ENCODE measurements at regions not wholly inside any gene's neighbourhood (a gene's known extent, or its start where the extent isn't known, plus 50 kb on each side); places are given as distances from the start of the nearest gene placed in this dataset.

DNA sequence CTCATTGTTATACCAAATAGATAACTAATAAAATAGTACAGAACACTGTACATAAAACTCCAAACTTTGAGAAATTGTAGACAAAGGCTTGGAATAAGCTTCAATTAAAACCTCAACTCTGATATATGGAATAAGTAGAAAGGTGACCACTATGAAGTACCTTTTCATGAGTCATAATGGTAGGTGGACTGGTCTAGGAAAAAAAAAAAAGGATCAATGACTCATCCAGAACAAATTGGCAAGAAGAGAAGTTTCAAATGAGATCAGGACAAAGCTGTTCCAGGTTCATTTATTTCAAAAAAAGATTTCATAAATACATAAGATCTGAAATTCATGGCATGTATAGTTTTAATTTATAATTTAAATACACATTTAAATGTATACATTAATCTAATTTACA, 769.7 kb downstream of the SUCLG1 start:
- DNase-seq, result no peak
- H3K23ac ChIP-seq (ENCODE audit: low read length), result no peak overlapping the region
- H3K9ac ChIP-seq (ENCODE audit: low read length), result no peak overlapping the region
- no peak overlapping the region for H3K4ac ChIP-seq (ENCODE audit: low read depth, low read length)
- H3K56ac ChIP-seq (ENCODE audit: low read length), result no peak overlapping the region
- no peaks in the 10 kb centered on the region for H3K4me1 ChIP-seq (ENCODE audit: control insufficient read depth, low read depth, low read length)
- no peaks in the 10 kb centered on the region for H3K27me3 ChIP-seq (ENCODE audit: insufficient read depth, low read length, poor library complexity)
- H2AK5ac ChIP-seq (ENCODE audit: low read length), result no peak overlapping the region
- no peak overlapping the region for H2BK120ac ChIP-seq (ENCODE audit: low read depth, low read length)
- no peaks in the 10 kb centered on the region for H3K79me1 ChIP-seq (ENCODE audit: low read length)
- no peak overlapping the region for H3K4me2 ChIP-seq (ENCODE audit: low read length)
- no peak overlapping the region for H3K4me3 ChIP-seq (ENCODE audit: low read length)
- no peak overlapping the region for H2BK5ac ChIP-seq (ENCODE audit: low read length)
- no peaks in the 10 kb centered on the region for H3K79me2 ChIP-seq (ENCODE audit: control insufficient read depth, insufficient read depth, low read length)
- H3K18ac ChIP-seq (ENCODE audit: low read length), result no peak overlapping the region
- no peak overlapping the region for H4K8ac ChIP-seq (ENCODE audit: low read depth, low read length)
- H3K36me3 ChIP-seq (ENCODE audit: control insufficient read depth, insufficient read depth, low read length), result no peaks in the 10 kb centered on the region
- no peak overlapping the region for H3K27ac ChIP-seq (ENCODE audit: low read depth, low read length)
- no peak overlapping the region for H4K5ac ChIP-seq (ENCODE audit: low read length)
- H2BK15ac ChIP-seq (replicated peaks; ENCODE audit: low read depth), result no peak overlapping the region

DNA sequence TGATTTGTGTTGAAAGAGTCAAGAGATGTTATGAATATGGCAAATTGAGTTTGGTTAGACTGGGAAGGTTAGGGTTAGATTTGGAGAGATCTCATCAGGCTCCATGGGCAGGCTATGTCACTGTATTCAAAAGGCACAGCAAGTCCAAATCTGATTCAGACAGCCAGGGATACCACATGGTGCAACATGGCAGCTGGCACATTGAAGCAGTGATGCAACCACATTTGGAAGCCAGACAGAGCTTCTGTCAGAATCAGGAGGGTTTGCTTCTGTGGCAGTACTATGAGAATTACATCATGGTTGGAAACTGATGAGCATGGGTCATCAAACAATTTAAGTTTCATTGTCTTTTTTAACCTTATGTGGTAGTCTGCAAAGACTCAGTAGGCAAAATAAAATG, 772.2 kb downstream of the SUCLG1 start:
- no peak overlapping the region for H2BK15ac ChIP-seq (replicated peaks; ENCODE audit: low read depth)
- no peaks in the 10 kb centered on the region for H3K36me3 ChIP-seq (ENCODE audit: control insufficient read depth, insufficient read depth, low read length)
- DNase-seq, result no peak
- H2BK120ac ChIP-seq (ENCODE audit: low read depth, low read length), result no peak overlapping the region
- H3K4me3 ChIP-seq (ENCODE audit: low read length), result no peak overlapping the region
- no peak overlapping the region for H3K56ac ChIP-seq (ENCODE audit: low read length)
- H3K18ac ChIP-seq (ENCODE audit: low read length), result no peak overlapping the region
- H3K79me2 ChIP-seq (ENCODE audit: control insufficient read depth, insufficient read depth, low read length), result no peaks in the 10 kb centered on the region
- H3K9ac ChIP-seq (ENCODE audit: low read length), result no peak overlapping the region
- H3K4me1 ChIP-seq (ENCODE audit: control insufficient read depth, low read depth, low read length), result no peaks in the 10 kb centered on the region
- H3K79me1 ChIP-seq (ENCODE audit: low read length), result no peaks in the 10 kb centered on the region
- no peak overlapping the region for H3K4me2 ChIP-seq (ENCODE audit: low read length)
- H3K4ac ChIP-seq (ENCODE audit: low read depth, low read length), result no peak overlapping the region
- no peak overlapping the region for H4K8ac ChIP-seq (ENCODE audit: low read depth, low read length)
- no peak overlapping the region for H2BK5ac ChIP-seq (ENCODE audit: low read length)
- no peak overlapping the region for H3K23ac ChIP-seq (ENCODE audit: low read length)
- no peaks in the 10 kb centered on the region for H3K27me3 ChIP-seq (ENCODE audit: insufficient read depth, low read length, poor library complexity)
- no peak overlapping the region for H3K27ac ChIP-seq (ENCODE audit: low read depth, low read length)
- no peak overlapping the region for H2AK5ac ChIP-seq (ENCODE audit: low read length)
- H4K5ac ChIP-seq (ENCODE audit: low read length), result no peak overlapping the region

DNA sequence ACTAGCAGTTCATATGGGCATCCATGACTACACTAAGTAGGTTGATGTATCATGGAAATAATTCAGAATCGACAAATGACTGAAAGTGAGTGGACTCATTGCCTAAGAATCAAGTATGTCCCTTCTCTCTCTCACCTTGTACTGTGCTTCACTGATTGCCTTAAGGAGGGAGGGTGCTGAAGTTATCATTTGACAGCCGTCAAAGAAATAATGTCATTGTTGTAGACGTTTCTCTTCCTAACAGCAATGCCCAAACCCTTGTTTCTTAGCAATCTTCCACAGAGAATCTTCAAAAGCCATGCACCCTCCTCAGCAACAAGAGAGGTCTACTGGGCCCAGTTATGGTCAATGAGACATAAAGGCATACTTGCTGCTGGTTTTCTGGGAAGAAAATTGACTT, 785.0 kb downstream of the SUCLG1 start:
- no CpG with 5 or more reads among the region's 3 CpGs for WGBS (ENCODE audit: extremely low coverage, insufficient coverage, low lambda C conversion rate)

DNA sequence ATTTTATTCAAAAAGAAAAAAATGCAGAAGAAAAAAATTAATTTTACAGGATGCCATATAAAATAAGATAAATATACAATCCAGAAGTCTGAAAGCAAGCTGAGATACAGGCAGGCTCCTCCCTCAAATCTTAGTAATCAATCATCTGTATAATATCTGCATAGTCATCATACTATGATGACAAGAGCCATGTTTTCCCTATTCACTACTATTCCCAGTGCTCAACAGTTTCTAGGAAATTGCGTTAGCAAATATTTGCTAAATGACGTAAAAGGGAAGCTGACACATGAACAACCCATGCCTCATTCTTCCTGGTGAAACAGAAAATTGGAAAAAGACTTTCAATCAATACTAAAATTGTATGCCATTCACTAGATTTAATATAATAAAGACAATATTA, 793.2 kb downstream of the SUCLG1 start:
- Histone ChIP-seq H3K56ac (ENCODE audit: low read length) (no peak overlapping the region), H3K4ac (ENCODE audit: low read depth, low read length) (no peak overlapping the region), H3K27me3 (ENCODE audit: insufficient read depth, low read length, poor library complexity) (no peaks in the 10 kb centered on the region), H3K18ac (ENCODE audit: low read length) (no peak overlapping the region), H3K79me2 (ENCODE audit: control insufficient read depth, insufficient read depth, low read length) (no peaks in the 10 kb centered on the region), H3K23ac (ENCODE audit: low read length) (no peak overlapping the region), H3K36me3 (ENCODE audit: control insufficient read depth, insufficient read depth, low read length) (no peaks in the 10 kb centered on the region), H3K4me2 (ENCODE audit: low read length) (no peak overlapping the region), H3K4me1 (ENCODE audit: control insufficient read depth, low read depth, low read length) (no peaks in the 10 kb centered on the region), H3K9ac (ENCODE audit: low read length) (no peak overlapping the region), H2BK15ac (replicated peaks; ENCODE audit: low read depth) (no peak overlapping the region), H2BK5ac (ENCODE audit: low read length) (no peak overlapping the region), H4K8ac (ENCODE audit: low read depth, low read length) (no peak overlapping the region), H3K27ac (ENCODE audit: low read depth, low read length) (no peak overlapping the region), H3K4me3 (ENCODE audit: low read length) (no peak overlapping the region), H3K79me1 (ENCODE audit: low read length) (no peaks in the 10 kb centered on the region), H2BK120ac (ENCODE audit: low read depth, low read length) (no peak overlapping the region), H4K5ac (ENCODE audit: low read length) (no peak overlapping the region), H2AK5ac (ENCODE audit: low read length) (no peak overlapping the region)
- no peak for DNase-seq
- WGBS (ENCODE audit: extremely low coverage, insufficient coverage, low lambda C conversion rate), result no CpG with 5 or more reads among the region's 2 CpGs

More for the DNA sequence above, 785.0 kb downstream of the SUCLG1 start:
- no peak overlapping the region for H2AK5ac ChIP-seq (ENCODE audit: low read length)
- H3K23ac ChIP-seq (ENCODE audit: low read length), result no peak overlapping the region
- no peak overlapping the region for H2BK120ac ChIP-seq (ENCODE audit: low read depth, low read length)
- no peaks in the 10 kb centered on the region for H3K79me2 ChIP-seq (ENCODE audit: control insufficient read depth, insufficient read depth, low read length)
- H3K79me1 ChIP-seq (ENCODE audit: low read length), result no peaks in the 10 kb centered on the region
- H3K4me2 ChIP-seq (ENCODE audit: low read length), result no peak overlapping the region
- no peak overlapping the region for H3K27ac ChIP-seq (ENCODE audit: low read depth, low read length)
- H3K27me3 ChIP-seq (ENCODE audit: insufficient read depth, low read length, poor library complexity), result no peaks in the 10 kb centered on the region
- H3K9ac ChIP-seq (ENCODE audit: low read length), result no peak overlapping the region
- H3K4me3 ChIP-seq (ENCODE audit: low read length), result no peak overlapping the region
- no peaks in the 10 kb centered on the region for H3K36me3 ChIP-seq (ENCODE audit: control insufficient read depth, insufficient read depth, low read length)
- H4K8ac ChIP-seq (ENCODE audit: low read depth, low read length), result no peak overlapping the region
- no peaks in the 10 kb centered on the region for H3K4me1 ChIP-seq (ENCODE audit: control insufficient read depth, low read depth, low read length)
- no peak for DNase-seq
- H4K5ac ChIP-seq (ENCODE audit: low read length), result no peak overlapping the region
- H3K4ac ChIP-seq (ENCODE audit: low read depth, low read length), result no peak overlapping the region
- H3K18ac ChIP-seq (ENCODE audit: low read length), result no peak overlapping the region
- no peak overlapping the region for H2BK5ac ChIP-seq (ENCODE audit: low read length)
- no peak overlapping the region for H2BK15ac ChIP-seq (replicated peaks; ENCODE audit: low read depth)
- H3K56ac ChIP-seq (ENCODE audit: low read length), result no peak overlapping the region

DNA sequence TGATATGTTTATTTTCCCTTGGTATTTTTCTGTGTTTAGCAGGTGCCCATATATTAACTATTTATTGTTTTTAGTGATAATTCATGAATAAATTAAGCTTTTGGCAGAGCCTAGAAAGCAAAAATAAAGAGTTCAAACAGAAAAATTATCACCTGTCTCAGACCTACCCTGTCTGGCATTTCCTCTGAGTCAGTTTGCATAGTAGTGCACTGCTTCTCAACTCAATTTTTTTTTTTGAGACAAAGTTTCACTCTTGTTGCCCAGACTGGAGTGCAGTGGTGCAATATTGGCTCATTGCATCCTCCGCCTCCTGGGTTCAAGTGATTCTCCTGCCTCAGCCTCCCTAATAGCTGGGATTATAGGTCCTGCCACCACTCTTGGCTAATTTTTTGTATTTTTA, 793.9 kb downstream of the SUCLG1 start:
- Histone ChIP-seq H2AK5ac (ENCODE audit: low read length) (no peak overlapping the region), H3K27ac (ENCODE audit: low read depth, low read length) (no peak overlapping the region), H3K56ac (ENCODE audit: low read length) (no peak overlapping the region), H3K4me1 (ENCODE audit: control insufficient read depth, low read depth, low read length) (no peaks in the 10 kb centered on the region), H2BK120ac (ENCODE audit: low read depth, low read length) (no peak overlapping the region), H3K79me2 (ENCODE audit: control insufficient read depth, insufficient read depth, low read length) (no peaks in the 10 kb centered on the region), H4K5ac (ENCODE audit: low read length) (no peak overlapping the region), H2BK5ac (ENCODE audit: low read length) (no peak overlapping the region), H3K79me1 (ENCODE audit: low read length) (no peaks in the 10 kb centered on the region), H3K23ac (ENCODE audit: low read length) (no peak overlapping the region), H4K8ac (ENCODE audit: low read depth, low read length) (no peak overlapping the region), H3K4me2 (ENCODE audit: low read length) (no peak overlapping the region), H3K27me3 (ENCODE audit: insufficient read depth, low read length, poor library complexity) (no peaks in the 10 kb centered on the region), H3K36me3 (ENCODE audit: control insufficient read depth, insufficient read depth, low read length) (no peaks in the 10 kb centered on the region), H2BK15ac (replicated peaks; ENCODE audit: low read depth) (no peak overlapping the region), H3K4ac (ENCODE audit: low read depth, low read length) (no peak overlapping the region), H3K9ac (ENCODE audit: low read length) (no peak overlapping the region), H3K18ac (ENCODE audit: low read length) (no peak overlapping the region), H3K4me3 (ENCODE audit: low read length) (no peak overlapping the region)
- DNase-seq, result no peak
- no CpG with 5 or more reads among the region's 1 CpG for WGBS (ENCODE audit: extremely low coverage, insufficient coverage, low lambda C conversion rate)

DNA sequence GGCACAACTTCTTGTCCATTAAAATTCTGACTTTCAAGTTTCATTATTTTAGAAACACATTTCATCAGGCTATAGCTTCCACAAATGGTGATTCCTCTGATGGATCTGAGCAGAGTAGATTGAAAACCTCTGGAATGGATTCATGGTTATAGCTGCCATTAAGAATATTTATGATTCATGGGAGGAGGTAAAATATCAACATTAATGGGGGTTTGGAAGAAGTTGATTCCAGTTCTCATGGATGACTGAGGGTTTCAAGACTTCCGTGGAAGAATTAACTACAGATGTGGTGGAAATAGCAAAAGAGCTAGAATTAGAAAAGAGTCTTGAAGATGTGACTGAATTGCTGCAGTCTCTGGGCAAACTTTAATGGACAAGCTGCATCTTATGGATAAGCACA, 797.4 kb downstream of the SUCLG1 start:
- Histone ChIP-seq H4K8ac (ENCODE audit: low read depth, low read length) (no peak overlapping the region), H3K9ac (ENCODE audit: low read length) (no peak overlapping the region), H3K4me1 (ENCODE audit: control insufficient read depth, low read depth, low read length) (no peaks in the 10 kb centered on the region), H3K27ac (ENCODE audit: low read depth, low read length) (no peak overlapping the region), H3K4me3 (ENCODE audit: low read length) (no peak overlapping the region), H2BK15ac (replicated peaks; ENCODE audit: low read depth) (no peak overlapping the region), H3K27me3 (ENCODE audit: insufficient read depth, low read length, poor library complexity) (no peaks in the 10 kb centered on the region), H3K18ac (ENCODE audit: low read length) (no peak overlapping the region), H3K4me2 (ENCODE audit: low read length) (no peak overlapping the region), H3K56ac (ENCODE audit: low read length) (no peak overlapping the region), H2AK5ac (ENCODE audit: low read length) (no peak overlapping the region), H3K79me2 (ENCODE audit: control insufficient read depth, insufficient read depth, low read length) (no peaks in the 10 kb centered on the region), H2BK5ac (ENCODE audit: low read length) (no peak overlapping the region), H3K36me3 (ENCODE audit: control insufficient read depth, insufficient read depth, low read length) (no peaks in the 10 kb centered on the region), H2BK120ac (ENCODE audit: low read depth, low read length) (no peak overlapping the region), H3K23ac (ENCODE audit: low read length) (no peak overlapping the region), H4K5ac (ENCODE audit: low read length) (no peak overlapping the region), H3K79me1 (ENCODE audit: low read length) (no peaks in the 10 kb centered on the region), H3K4ac (ENCODE audit: low read depth, low read length) (no peak overlapping the region)
- WGBS (ENCODE audit: extremely low coverage, insufficient coverage, low lambda C conversion rate), result no CpG with 5 or more reads among the region's 1 CpG
- DNase-seq, result no peak

All from mesendoderm (in vitro differentiated cells).